ENCODE measurements at regions not wholly inside any gene's neighbourhood (a gene's known extent, or its start where the extent isn't known, plus 50 kb on each side); places are given as distances from the start of the nearest gene placed in this dataset.
"Not testable (repeated sequence)": the region's sequence is repeated elsewhere in the genome, so short reads cannot be mapped to it uniquely, and the experiment has no call there.

DNA sequence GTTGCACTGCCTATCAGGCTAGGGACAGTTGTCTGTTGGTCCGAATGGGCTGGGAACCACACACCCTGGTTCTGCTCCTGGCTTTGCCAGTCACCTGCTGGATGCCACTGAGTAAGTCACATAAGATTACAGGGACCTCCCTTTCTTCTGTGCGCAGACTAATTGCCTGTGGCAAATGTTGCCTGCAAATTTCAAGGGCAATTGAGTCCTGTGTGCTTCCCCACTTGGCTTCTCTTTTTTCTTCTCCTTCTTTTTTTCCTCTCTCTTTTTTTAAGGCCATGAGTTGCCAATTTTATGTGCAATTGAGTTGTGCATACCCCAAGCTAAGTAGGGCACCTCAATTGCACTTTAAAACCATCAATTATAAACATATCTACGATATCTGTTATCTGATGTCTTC lies 963.4 kb downstream of the MCTP2 start:
- H3K27me3 Mint-ChIP-seq: peaks cover 1% of the 10 kb centered on the region
- no peaks in the 10 kb centered on the region for H3K9me3 Mint-ChIP-seq
- TF ChIP-seq, protein P1, sequence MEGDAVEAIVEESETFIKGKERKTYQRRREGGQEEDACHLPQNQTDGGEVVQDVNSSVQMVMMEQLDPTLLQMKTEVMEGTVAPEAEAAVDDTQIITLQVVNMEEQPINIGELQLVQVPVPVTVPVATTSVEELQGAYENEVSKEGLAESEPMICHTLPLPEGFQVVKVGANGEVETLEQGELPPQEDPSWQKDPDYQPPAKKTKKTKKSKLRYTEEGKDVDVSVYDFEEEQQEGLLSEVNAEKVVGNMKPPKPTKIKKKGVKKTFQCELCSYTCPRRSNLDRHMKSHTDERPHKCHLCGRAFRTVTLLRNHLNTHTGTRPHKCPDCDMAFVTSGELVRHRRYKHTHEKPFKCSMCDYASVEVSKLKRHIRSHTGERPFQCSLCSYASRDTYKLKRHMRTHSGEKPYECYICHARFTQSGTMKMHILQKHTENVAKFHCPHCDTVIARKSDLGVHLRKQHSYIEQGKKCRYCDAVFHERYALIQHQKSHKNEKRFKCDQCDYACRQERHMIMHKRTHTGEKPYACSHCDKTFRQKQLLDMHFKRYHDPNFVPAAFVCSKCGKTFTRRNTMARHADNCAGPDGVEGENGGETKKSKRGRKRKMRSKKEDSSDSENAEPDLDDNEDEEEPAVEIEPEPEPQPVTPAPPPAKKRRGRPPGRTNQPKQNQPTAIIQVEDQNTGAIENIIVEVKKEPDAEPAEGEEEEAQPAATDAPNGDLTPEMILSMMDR (IDR thresholded peaks at IDR 0.05): no peak
- ATAC-seq (no peak), DNase-seq (no peak)
- intact Hi-C loops (cut with micrococcal nuclease): no loop called here
- ChIA-PET CTCF (no interaction called here), POLR2A (no interaction called here)
- H3K4me3 Mint-ChIP-seq: no peak overlapping the region
- no peaks in the 10 kb centered on the region for H3K36me3 Mint-ChIP-seq (ENCODE audit: low read depth)
- no peak overlapping the region for H3K27ac Mint-ChIP-seq
- H3K4me1 Mint-ChIP-seq (ENCODE audit: low read depth): no peaks in the 10 kb centered on the region

DNA sequence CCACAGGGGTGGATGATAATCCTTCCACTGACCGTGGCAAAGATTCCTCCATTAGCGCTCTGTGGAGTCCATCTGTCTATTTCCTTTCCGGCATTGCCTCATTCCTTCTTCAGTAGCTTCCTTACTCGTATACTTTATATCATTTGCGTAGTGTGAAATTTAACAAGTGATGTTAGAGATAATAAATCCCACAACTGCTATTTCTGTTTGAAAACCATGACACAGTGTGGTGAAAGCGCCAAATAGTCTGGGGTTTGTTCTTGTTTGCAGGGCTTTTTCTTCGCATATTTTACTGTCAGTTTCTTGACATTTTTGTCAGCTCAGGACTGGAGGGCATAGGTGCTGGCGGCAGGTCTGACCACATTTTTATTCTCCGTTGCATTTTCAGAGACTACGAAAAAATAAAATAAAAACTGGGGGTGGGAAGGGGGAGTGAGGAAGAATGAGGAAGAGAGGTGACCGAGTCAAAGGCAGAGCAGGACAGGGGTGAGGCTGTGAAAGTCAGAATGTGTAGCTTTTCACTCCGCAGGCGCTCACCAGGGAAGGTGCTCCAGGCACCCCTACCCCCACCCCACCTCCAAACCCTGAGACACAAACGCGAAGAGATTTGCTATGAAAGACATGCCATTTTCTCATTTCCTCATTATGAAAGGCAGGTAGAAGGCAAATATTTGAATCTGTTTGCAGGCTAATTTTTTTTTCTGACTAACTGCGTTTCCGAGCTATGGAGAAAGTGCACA lies 965.0 kb downstream of the MCTP2 start:
- H3K4me3 Mint-ChIP-seq: no peak overlapping the region

DNA sequence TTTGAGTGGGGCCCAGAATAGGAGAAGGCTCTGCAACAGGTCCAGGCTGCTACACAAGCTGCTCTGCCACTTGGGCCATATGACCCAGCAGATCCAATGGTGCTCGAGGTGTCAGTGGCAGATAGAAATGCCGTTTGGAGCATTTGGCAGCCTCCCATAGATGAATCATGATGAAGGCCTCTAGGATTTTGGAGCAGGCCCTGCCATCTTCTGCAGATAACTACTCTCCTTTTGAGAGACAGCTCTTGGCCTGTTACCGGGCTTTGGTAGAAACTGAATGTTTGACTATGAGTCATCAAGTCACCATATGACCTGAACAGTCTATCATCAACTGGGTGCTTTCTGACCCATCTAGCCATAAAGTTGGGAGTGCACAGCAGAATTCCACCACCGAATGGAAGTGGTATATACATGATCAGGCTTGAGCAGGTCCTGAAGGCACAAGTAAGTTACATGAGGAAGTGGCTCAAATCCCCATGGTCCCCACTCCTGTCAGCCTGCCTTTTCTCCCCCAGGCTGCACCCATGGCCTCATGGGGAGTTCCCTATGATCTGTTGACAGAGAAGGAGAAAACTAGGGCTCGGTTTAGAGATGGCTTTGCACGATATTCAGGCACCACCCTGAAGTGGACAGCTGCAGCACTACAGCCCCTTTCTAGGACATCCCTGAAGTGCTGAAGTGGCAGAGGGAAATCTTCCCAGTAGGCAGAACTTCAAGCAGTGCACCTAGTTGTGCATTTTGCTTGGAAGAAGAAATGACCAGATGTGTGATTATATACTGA lies 971.4 kb downstream of the MCTP2 start:
- H3K4me1 Mint-ChIP-seq (ENCODE audit: low read depth): no peaks in the 10 kb centered on the region
- intact Hi-C loops (cut with micrococcal nuclease): no loop called here
- ChIA-PET POLR2A (no interaction called here), CTCF (no interaction called here)
- no peaks in the 10 kb centered on the region for H3K36me3 Mint-ChIP-seq (ENCODE audit: low read depth)
- DNase-seq (no peak), ATAC-seq (no peak)
- no peak overlapping the region for H3K4me3 Mint-ChIP-seq
- H3K27ac Mint-ChIP-seq: no peak overlapping the region
- TF ChIP-seq, protein P1 (IDR thresholded peaks at IDR 0.05): no peak
- H3K27me3 Mint-ChIP-seq: peaks cover 2% of the 10 kb centered on the region
- peaks cover 16% of the 10 kb centered on the region for H3K9me3 Mint-ChIP-seq

More for the DNA sequence above, 965.0 kb downstream of the MCTP2 start:
- TF ChIP-seq, protein P1 (IDR thresholded peaks at IDR 0.05): no peak
- DNase-seq (no peak), ATAC-seq (no peak)
- intact Hi-C loops (cut with micrococcal nuclease): no loop called here
- H3K27me3 Mint-ChIP-seq: peaks cover 1% of the 10 kb centered on the region
- ChIA-PET POLR2A (no interaction called here), CTCF (no interaction called here)
- H3K9me3 Mint-ChIP-seq: peaks cover 8% of the 10 kb centered on the region
- no peaks in the 10 kb centered on the region for H3K36me3 Mint-ChIP-seq (ENCODE audit: low read depth)
- no peak overlapping the region for H3K27ac Mint-ChIP-seq
- no peaks in the 10 kb centered on the region for H3K4me1 Mint-ChIP-seq (ENCODE audit: low read depth)

DNA sequence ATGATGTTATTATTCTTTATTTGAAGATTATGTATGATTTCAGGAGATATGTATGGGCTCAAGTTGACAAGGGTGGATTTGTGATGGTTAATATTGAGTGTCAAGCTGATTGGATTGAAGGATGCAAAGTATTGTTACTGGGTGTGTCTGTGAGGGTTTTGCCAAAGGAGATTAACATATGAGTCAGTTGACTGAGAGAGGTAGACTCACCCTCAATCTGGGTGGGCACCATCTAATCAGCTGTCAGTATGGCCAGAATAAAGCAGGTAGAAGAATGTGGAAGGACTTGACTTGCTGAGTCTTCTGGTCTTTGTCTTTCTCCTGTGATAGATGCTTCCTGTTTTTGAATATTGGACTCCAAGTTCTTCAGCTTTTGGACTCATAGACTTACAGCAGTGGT lies 973.7 kb downstream of the MCTP2 start:
- Mint-ChIP-seq H3K27ac (no peak overlapping the region), H3K9me3 (peaks cover 16% of the 10 kb centered on the region), H3K36me3 (ENCODE audit: low read depth) (no peaks in the 10 kb centered on the region), H3K4me3 (no peak overlapping the region), H3K4me1 (ENCODE audit: low read depth) (no peaks in the 10 kb centered on the region), H3K27me3 (peaks cover 2% of the 10 kb centered on the region)
- ATAC-seq: no peak
- POLR2A ChIA-PET: no interaction called here
- intact Hi-C loops (cut with micrococcal nuclease): no loop called here
- no peak for DNase-seq
- TF ChIP-seq, protein P1 (IDR thresholded peaks at IDR 0.05): no peak
- CTCF ChIA-PET: no interaction called here

DNA sequence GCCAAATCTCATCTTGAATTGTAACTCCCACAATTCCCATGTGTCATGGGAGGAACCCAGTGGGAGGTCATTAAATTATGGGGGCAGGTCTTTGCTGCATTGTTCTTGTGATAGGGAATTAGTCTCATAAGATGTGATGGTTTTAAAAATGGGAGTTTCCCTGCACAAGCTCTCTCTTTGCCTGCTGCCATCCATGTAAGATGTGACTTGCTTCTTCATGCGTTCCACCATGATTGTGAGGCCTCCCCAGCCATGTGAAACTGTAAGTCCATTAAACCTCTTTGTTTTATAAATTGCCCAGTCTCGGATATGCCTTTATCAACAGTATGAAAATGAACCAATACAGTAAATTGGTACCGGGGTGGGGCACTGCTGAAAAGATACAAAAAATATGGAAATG lies 974.5 kb downstream of the MCTP2 start:
- H3K27me3 Mint-ChIP-seq; ATAC-seq; H3K9me3 Mint-ChIP-seq; DNase-seq; H3K36me3 Mint-ChIP-seq (ENCODE audit: low read depth); intact Hi-C loops (cut with micrococcal nuclease); H3K4me3 Mint-ChIP-seq; H3K4me1 Mint-ChIP-seq (ENCODE audit: low read depth); POLR2A ChIA-PET; H3K27ac Mint-ChIP-seq; CTCF ChIA-PET: not testable (repeated sequence)

Measured in activated CD8-positive, alpha-beta T cell treated with anti-CD3 and anti-CD28 coated beads for 36 hours (primary cell).